Hippocampal formation (tissue), 2 donors: ENCODE measurements at regions not wholly inside any gene's neighbourhood (a gene's known extent, or its start where the extent isn't known, plus 50 kb on each side); places are given as distances from the start of the nearest gene placed in this dataset.

ENCODE experiments used
- DNase-seq, 2 donors: peaks; one replicate each; lab custom pipeline; 2025; lab: John Stamatoyannopoulos, UW

- no peak for DNase-seq
Measured at GRCh38 chr13:39233519-39233918, 195.3 kb downstream of the NHLRC3 start.

GRCh38 chr13:39244561-39245230, 206.4 kb downstream of the NHLRC3 start:
- no peak for DNase-seq

- no peak for DNase-seq
Measured at GRCh38 chr13:39245688-39246087, 207.4 kb downstream of the NHLRC3 start.

GRCh38 chr13:39249982-39250381, 211.7 kb downstream of the NHLRC3 start:
- DNase-seq: no peak

- no peak for DNase-seq
Measured at GRCh38 chr13:39250440-39250839, 212.2 kb downstream of the NHLRC3 start.

GRCh38 chr13:39251340-39251739, 213.1 kb downstream of the NHLRC3 start:
- DNase-seq: no peak

GRCh38 chr13:39253774-39254173, 215.5 kb downstream of the NHLRC3 start:
- no peak for DNase-seq

GRCh38 chr13:39254601-39255000, 216.3 kb downstream of the NHLRC3 start:
- DNase-seq: no peak

- no peak for DNase-seq
Measured at GRCh38 chr13:39257642-39258041, 219.4 kb downstream of the NHLRC3 start.

- no peak for DNase-seq
Measured at GRCh38 chr13:39259371-39260140, 221.3 kb downstream of the NHLRC3 start.

- peak; percentile 46 to 53 for DNase-seq
Measured at GRCh38 chr13:39263033-39263432, 224.8 kb downstream of the NHLRC3 start.

GRCh38 chr13:39263531-39263930, 225.3 kb downstream of the NHLRC3 start:
- no peak for DNase-seq

GRCh38 chr13:39266426-39266825, 228.2 kb downstream of the NHLRC3 start:
- DNase-seq: no peak

- DNase-seq: no peak
Measured at GRCh38 chr13:39268398-39268797, 230.1 kb downstream of the NHLRC3 start.

- no peak for DNase-seq
Measured at GRCh38 chr13:39269004-39269403, 230.7 kb downstream of the NHLRC3 start.

- DNase-seq: no peak
Measured at GRCh38 chr13:39269411-39269810, 231.2 kb downstream of the NHLRC3 start.

GRCh38 chr13:39272994-39273393, 234.7 kb downstream of the NHLRC3 start:
- DNase-seq: no peak

GRCh38 chr13:39273953-39274738, 235.9 kb downstream of the NHLRC3 start:
- no peak for DNase-seq

- no peak for DNase-seq
Measured at GRCh38 chr13:39274739-39275325, 236.6 kb downstream of the NHLRC3 start.

- DNase-seq: no peak
Measured at GRCh38 chr13:39279077-39279476, 240.8 kb downstream of the NHLRC3 start.

GRCh38 chr13:39281539-39282150, 243.4 kb downstream of the NHLRC3 start:
- DNase-seq: no peak
